ENCODE measurements at regions not wholly inside any gene's neighbourhood (a gene's known extent, or its start where the extent isn't known, plus 50 kb on each side); places are given as distances from the start of the nearest gene placed in this dataset.
A peak's percentile ranks its signal among the peaks of the same experiment; 100 is the strongest.

DNA sequence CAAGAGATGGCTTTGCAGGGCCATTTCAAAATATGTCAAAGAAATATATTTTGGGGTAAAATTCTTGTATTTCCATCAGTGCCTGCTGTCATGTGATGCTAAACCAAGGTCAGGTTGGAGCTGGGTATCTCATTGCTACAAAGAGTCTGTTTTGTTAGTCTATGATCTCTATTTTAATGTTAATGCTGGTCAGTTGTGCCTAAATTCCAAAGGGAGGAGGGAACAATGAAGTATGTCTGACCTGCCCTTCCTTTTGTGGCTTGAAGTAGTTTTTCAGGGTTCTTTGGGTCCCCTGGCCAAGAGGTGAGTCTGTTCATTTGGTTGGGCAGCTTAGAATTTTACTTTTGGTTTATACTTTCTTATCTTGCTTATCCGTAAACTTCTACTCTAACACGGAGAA is 61.6 kb upstream of the DYNAP start:
- TF ChIP-seq, protein P1, sequence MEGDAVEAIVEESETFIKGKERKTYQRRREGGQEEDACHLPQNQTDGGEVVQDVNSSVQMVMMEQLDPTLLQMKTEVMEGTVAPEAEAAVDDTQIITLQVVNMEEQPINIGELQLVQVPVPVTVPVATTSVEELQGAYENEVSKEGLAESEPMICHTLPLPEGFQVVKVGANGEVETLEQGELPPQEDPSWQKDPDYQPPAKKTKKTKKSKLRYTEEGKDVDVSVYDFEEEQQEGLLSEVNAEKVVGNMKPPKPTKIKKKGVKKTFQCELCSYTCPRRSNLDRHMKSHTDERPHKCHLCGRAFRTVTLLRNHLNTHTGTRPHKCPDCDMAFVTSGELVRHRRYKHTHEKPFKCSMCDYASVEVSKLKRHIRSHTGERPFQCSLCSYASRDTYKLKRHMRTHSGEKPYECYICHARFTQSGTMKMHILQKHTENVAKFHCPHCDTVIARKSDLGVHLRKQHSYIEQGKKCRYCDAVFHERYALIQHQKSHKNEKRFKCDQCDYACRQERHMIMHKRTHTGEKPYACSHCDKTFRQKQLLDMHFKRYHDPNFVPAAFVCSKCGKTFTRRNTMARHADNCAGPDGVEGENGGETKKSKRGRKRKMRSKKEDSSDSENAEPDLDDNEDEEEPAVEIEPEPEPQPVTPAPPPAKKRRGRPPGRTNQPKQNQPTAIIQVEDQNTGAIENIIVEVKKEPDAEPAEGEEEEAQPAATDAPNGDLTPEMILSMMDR (IDR thresholded peaks at IDR 0.05; ENCODE audit: control extremely low read depth, extremely low read depth) = no peak
- no peak for ATAC-seq (ENCODE audit: insufficient read depth, low FRiP score)
- WGBS, 2 donors = 49 to 68% methylated on average over 2 of the region's 2 CpGs

DNA sequence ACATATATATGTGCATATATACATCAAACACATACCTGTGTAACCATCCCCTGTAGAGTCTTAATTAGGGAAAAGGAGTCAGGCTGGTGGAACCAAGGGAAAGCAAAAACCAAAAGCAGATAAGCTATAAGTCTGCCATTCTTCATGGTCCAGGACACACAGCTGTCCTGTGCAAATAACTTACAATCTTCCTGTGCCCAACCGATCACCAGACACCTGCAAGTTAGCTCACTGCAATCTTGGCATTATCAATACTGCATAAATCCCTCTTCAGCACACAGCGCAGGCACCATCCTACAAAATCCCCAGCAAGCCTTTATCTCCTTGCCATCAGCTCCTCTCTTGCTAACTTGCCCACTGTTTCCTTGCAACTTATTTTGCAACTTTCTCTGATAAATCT is 60.8 kb upstream of the DYNAP start:
- no peak for DNase-seq
- no peaks in the 10 kb centered on the region for H3K4me1 ChIP-seq (ENCODE audit: control insufficient read depth in 5 of 5, insufficient read depth in 5 of 5, low read length in 5 of 5)
- no peak overlapping the region for H3K4me3 ChIP-seq
- WGBS, 2 donors = 65 to 74% methylated on average over 2 of the region's 2 CpGs
- TF ChIP-seq, protein P1 (IDR thresholded peaks at IDR 0.05; ENCODE audit: control extremely low read depth, extremely low read depth) = no peak
- no peak overlapping the region for H3K27ac ChIP-seq (ENCODE audit: low read depth in 1 of 2, low read length in 1 of 2)
- no peaks in the 10 kb centered on the region for H3K36me3 ChIP-seq (ENCODE audit: control insufficient read depth in 4 of 4, insufficient read depth in 4 of 4, low read length in 4 of 4)
- no peak for ATAC-seq (ENCODE audit: insufficient read depth, low FRiP score)
- peaks cover 0 to 17% (median 0%) of the 10 kb centered on the region in 3 donors for H3K27me3 ChIP-seq (ENCODE audit: control insufficient read depth in 3 of 3, insufficient read depth in 3 of 3, low read length in 2 of 3)
- no peak overlapping the region for H3K9ac ChIP-seq (ENCODE audit: insufficient read depth in 1 of 2, low read length in 2 of 2)
- peaks cover 0 to 5% (median 2%) of the 10 kb centered on the region in 4 donors for H3K9me3 ChIP-seq (ENCODE audit: control insufficient read depth in 4 of 4, insufficient read depth in 3 of 4, low read length in 3 of 4)

More for the DNA sequence above, 61.6 kb upstream of the DYNAP start:
- Histone ChIP-seq H3K9ac (ENCODE audit: insufficient read depth in 1 of 2, low read length in 2 of 2) (no peak overlapping the region), H3K27me3 (ENCODE audit: control insufficient read depth in 3 of 3, insufficient read depth in 3 of 3, low read length in 2 of 3) (peaks cover 0 to 17% (median 0%) of the 10 kb centered on the region in 3 donors), H3K36me3 (ENCODE audit: control insufficient read depth in 4 of 4, insufficient read depth in 4 of 4, low read length in 4 of 4) (no peaks in the 10 kb centered on the region), H3K4me1 (ENCODE audit: control insufficient read depth in 5 of 5, insufficient read depth in 5 of 5, low read length in 5 of 5) (no peaks in the 10 kb centered on the region), H3K4me3 (no peak overlapping the region), H3K27ac (ENCODE audit: low read depth in 1 of 2, low read length in 1 of 2) (no peak overlapping the region), H3K9me3 (ENCODE audit: control insufficient read depth in 4 of 4, insufficient read depth in 3 of 4, low read length in 3 of 4) (no peaks in the 10 kb centered on the region)
- DNase-seq = no peak

DNA sequence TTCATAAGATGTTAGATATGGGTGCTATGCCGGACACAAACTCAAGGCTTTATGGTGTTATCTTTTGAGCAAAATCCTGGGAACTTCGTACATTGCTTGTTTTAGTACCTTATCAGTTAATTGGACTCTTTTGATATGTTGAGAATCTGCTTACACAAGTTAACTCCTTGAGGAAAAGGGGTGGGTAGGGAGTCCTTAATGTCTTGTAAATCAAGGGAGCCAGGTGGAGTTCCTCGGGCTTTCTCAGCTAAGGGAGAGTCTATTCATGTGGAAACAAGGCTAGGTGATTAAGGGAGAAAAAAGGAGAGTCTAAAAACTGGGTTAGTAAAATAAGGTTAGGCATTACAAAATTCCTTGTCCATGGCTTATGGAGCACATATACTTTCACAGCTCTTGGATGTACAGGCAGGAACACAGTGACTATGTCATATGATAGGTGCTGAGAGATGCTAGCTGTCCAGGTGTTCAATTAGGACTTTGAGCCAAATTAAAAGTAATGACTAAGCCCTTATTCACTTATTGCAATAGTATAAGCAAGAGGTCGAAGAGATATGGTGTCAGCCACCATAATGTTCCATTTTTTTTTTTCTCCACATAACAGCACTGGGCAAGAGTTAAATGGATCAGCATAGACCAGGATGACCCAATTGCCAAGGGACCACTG is 59.5 kb upstream of the DYNAP start:
- Histone ChIP-seq H3K4me3 (no peak overlapping the region), H3K9ac (ENCODE audit: insufficient read depth in 1 of 2, low read length in 2 of 2) (no peak overlapping the region), H3K27ac (ENCODE audit: low read depth in 1 of 2, low read length in 1 of 2) (no peak overlapping the region), H3K9me3 (ENCODE audit: control insufficient read depth in 4 of 4, insufficient read depth in 3 of 4, low read length in 3 of 4) (peaks cover 0 to 14% (median 2%) of the 10 kb centered on the region in 4 donors), H3K27me3 (ENCODE audit: control insufficient read depth in 3 of 3, insufficient read depth in 3 of 3, low read length in 2 of 3) (peaks cover 0 to 17% (median 0%) of the 10 kb centered on the region in 3 donors), H3K4me1 (ENCODE audit: control insufficient read depth in 5 of 5, insufficient read depth in 5 of 5, low read length in 5 of 5) (peaks cover 0 to 2% (median 0%) of the 10 kb centered on the region in 5 donors), H3K36me3 (ENCODE audit: control insufficient read depth in 4 of 4, insufficient read depth in 4 of 4, low read length in 4 of 4) (no peaks in the 10 kb centered on the region)
- ATAC-seq (ENCODE audit: insufficient read depth, low FRiP score) (no peak), DNase-seq (no peak)
- TF ChIP-seq, protein P1 (IDR thresholded peaks at IDR 0.05; ENCODE audit: control extremely low read depth, extremely low read depth) = no peak
- WGBS, 2 donors = 36 to 56% methylated on average over 4 of the region's 4 CpGs

DNA sequence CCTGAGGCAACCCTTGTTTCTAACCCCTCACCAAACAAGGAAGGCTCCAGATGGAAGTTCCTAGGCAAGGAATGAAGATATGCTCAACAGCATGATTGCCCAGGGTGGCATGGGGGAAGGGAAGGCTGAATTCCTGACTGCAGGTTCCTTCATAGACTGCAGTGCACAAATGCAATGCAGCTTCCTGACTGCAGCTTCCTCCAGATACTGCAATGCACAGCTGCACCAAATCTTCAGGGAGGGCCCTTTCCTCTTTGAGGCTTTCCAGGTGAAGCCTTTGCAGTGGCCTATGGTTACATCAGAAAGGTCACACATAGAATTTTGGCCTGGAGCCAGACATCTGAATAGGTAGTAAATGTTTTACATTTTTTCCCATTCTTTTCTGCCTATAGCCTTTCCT is 58.8 kb upstream of the DYNAP start:
- ATAC-seq (ENCODE audit: insufficient read depth, low FRiP score) (no peak), DNase-seq (peak in 2 of 3 donors; percentile 1 to 11)
- Histone ChIP-seq H3K36me3 (ENCODE audit: control insufficient read depth in 4 of 4, insufficient read depth in 4 of 4, low read length in 4 of 4) (no peaks in the 10 kb centered on the region), H3K9me3 (ENCODE audit: control insufficient read depth in 4 of 4, insufficient read depth in 3 of 4, low read length in 3 of 4) (peaks cover 0 to 14% (median 2%) of the 10 kb centered on the region in 4 donors), H3K27me3 (ENCODE audit: control insufficient read depth in 3 of 3, insufficient read depth in 3 of 3, low read length in 2 of 3) (peaks cover 0 to 17% (median 0%) of the 10 kb centered on the region in 3 donors), H3K27ac (ENCODE audit: low read depth in 1 of 2, low read length in 1 of 2) (no peak overlapping the region), H3K4me3 (no peak overlapping the region), H3K9ac (ENCODE audit: insufficient read depth in 1 of 2, low read length in 2 of 2) (no peak overlapping the region), H3K4me1 (ENCODE audit: control insufficient read depth in 5 of 5, insufficient read depth in 5 of 5, low read length in 5 of 5) (peaks cover 0 to 2% (median 0%) of the 10 kb centered on the region in 5 donors)
- TF ChIP-seq, protein P1 (IDR thresholded peaks at IDR 0.05; ENCODE audit: control extremely low read depth, extremely low read depth) = no peak
